Right cardiac atrium (tissue), 5 donors: ENCODE measurements at regions not wholly inside any gene's neighbourhood (a gene's known extent, or its start where the extent isn't known, plus 50 kb on each side); places are given as distances from the start of the nearest gene placed in this dataset.

Experiments
- ATAC-seq, 2 donors: fragments of 200-7000 bp; cut with Tn5 transposase; one replicate each; pipeline versions ENCODE4 v1.8.0 to v1.9.1; 2020; ENCODE audit warnings: moderate library complexity in 2 of 2, mild to moderate bottlenecking in 1 of 2
- DNase-seq, 3 donors: peaks; one replicate each; pipeline ENCODE4 v3.0.0-alpha.2; 2020
- H3K27ac ChIP-seq: one replicate; pipeline ENCODE4 v1.5.1; 2013; ENCODE audit warnings: mild to moderate bottlenecking, low read length, control low read depth, moderate library complexity
- H3K27me3 ChIP-seq: one replicate; pipeline ENCODE4 v1.6.1; 2013; ENCODE audit not compliant: control insufficient read depth, insufficient read depth
- H3K4me1 ChIP-seq: one replicate; pipeline ENCODE4 v1.6.1; 2013; ENCODE audit warnings: low read length; ENCODE audit not compliant: control insufficient read depth, insufficient read depth
- H3K4me3 ChIP-seq: one replicate; pipeline ENCODE4 v1.5.1; 2013; ENCODE audit warnings: low read length, control low read depth
- H3K9me3 ChIP-seq: one replicate; pipeline ENCODE4 v1.6.1; 2013; ENCODE audit warnings: low read length; ENCODE audit not compliant: control insufficient read depth
- WGBS: extraction: QIAGEN DNeasy Blood & Tissue Kit; methylation state at CpG from one replicate; pipeline ENCODE4 v1.1.7; 2013; 5-methylcytosine and 5-hydroxymethylcytosine counted together
- intact Hi-C, 4 donors: fragments of 100-400 bp; cut with DNase I; formaldehyde crosslinking; loops; one replicate each; pipeline versions ENCODE4 v1.11.0 to v1.14.0; 2022 to 2023
- donor health status: healthy with polysubstance abuse.
- donor health status: DM: no; HTN: yes; CAD: no.
- donor health status: DM: no; HTN: no; CAD: no.
- donor health status: DM: no; HTN: yes; CAD: no; lungs with severe emphysema.
- donor health status: DM: yes; HTN: yes; CAD: no.

- WGBS, result 90% methylated on average over 5 of the region's 5 CpGs
- intact Hi-C loops, result no loop called here
- H3K4me1 ChIP-seq, result no peaks in the 10 kb centered on the region
- no peak overlapping the region for H3K4me3 ChIP-seq
- H3K9me3 ChIP-seq, result no peaks in the 10 kb centered on the region
- H3K27ac ChIP-seq, result no peak overlapping the region
- DNase-seq, result no peak
- H3K27me3 ChIP-seq, result no peaks in the 10 kb centered on the region
- no peak for ATAC-seq
These were observed 239.8 kb upstream of the MYT1L start for GRCh38 chr2:2570871-2571270.

GRCh38 chr2:2570360-2570759 is 239.3 kb upstream of the MYT1L start:
- ATAC-seq, result no peak
- intact Hi-C loops, result no loop called here
- Histone ChIP-seq H3K4me1 (no peaks in the 10 kb centered on the region), H3K27ac (no peak overlapping the region), H3K9me3 (no peaks in the 10 kb centered on the region), H3K27me3 (no peaks in the 10 kb centered on the region), H3K4me3 (no peak overlapping the region)
- no peak for DNase-seq
- 87% methylated on average over 11 of the region's 11 CpGs for WGBS

- Histone ChIP-seq H3K27ac (no peak overlapping the region), H3K4me3 (no peak overlapping the region), H3K27me3 (no peaks in the 10 kb centered on the region), H3K9me3 (no peaks in the 10 kb centered on the region), H3K4me1 (no peaks in the 10 kb centered on the region)
- intact Hi-C loops, result no loop called here
- ATAC-seq (no peak), DNase-seq (no peak)
- 55% methylated on average over 4 of the region's 4 CpGs for WGBS
These were observed 238.8 kb upstream of the MYT1L start for GRCh38 chr2:2569836-2570235.

GRCh38 chr2:2569306-2569705 is 238.2 kb upstream of the MYT1L start:
- ATAC-seq (no peak), DNase-seq (no peak)
- intact Hi-C loops, result no loop called here
- no peak overlapping the region for H3K4me3 ChIP-seq
- H3K4me1 ChIP-seq, result no peaks in the 10 kb centered on the region
- no peak overlapping the region for H3K27ac ChIP-seq
- H3K9me3 ChIP-seq, result no peaks in the 10 kb centered on the region
- H3K27me3 ChIP-seq, result no peaks in the 10 kb centered on the region
- 83% methylated on average over 11 of the region's 11 CpGs for WGBS

- Histone ChIP-seq H3K9me3 (no peaks in the 10 kb centered on the region), H3K27me3 (no peaks in the 10 kb centered on the region), H3K4me1 (no peaks in the 10 kb centered on the region), H3K27ac (no peak overlapping the region), H3K4me3 (no peak overlapping the region)
- intact Hi-C loops, result no loop called here
- ATAC-seq, result no peak
- WGBS, result 94% methylated on average over 9 of the region's 9 CpGs
- no peak for DNase-seq
These were observed 237.3 kb upstream of the MYT1L start for GRCh38 chr2:2568411-2568810.

- no peak overlapping the region for H3K4me3 ChIP-seq
- DNase-seq, result no peak
- no peaks in the 10 kb centered on the region for H3K4me1 ChIP-seq
- ATAC-seq, result no peak
- no peak overlapping the region for H3K27ac ChIP-seq
- intact Hi-C loops, result no loop called here
- 75% methylated on average over 15 of the region's 15 CpGs for WGBS
- H3K27me3 ChIP-seq, result no peaks in the 10 kb centered on the region
- no peaks in the 10 kb centered on the region for H3K9me3 ChIP-seq
These were observed 236.7 kb upstream of the MYT1L start for GRCh38 chr2:2567776-2568175.

GRCh38 chr2:2566396-2567323 is 235.6 kb upstream of the MYT1L start:
- ATAC-seq (no peak), DNase-seq (no peak)
- Histone ChIP-seq H3K4me1 (no peaks in the 10 kb centered on the region), H3K9me3 (no peaks in the 10 kb centered on the region), H3K27ac (no peak overlapping the region), H3K4me3 (no peak overlapping the region), H3K27me3 (no peaks in the 10 kb centered on the region)
- WGBS, result 87% methylated on average over 26 of the region's 26 CpGs
- intact Hi-C loops, result no loop called here

GRCh38 chr2:2565671-2566070 is 234.6 kb upstream of the MYT1L start:
- no peak overlapping the region for H3K27ac ChIP-seq
- intact Hi-C loops, result no loop called here
- no peak overlapping the region for H3K4me3 ChIP-seq
- no peaks in the 10 kb centered on the region for H3K27me3 ChIP-seq
- H3K4me1 ChIP-seq, result no peaks in the 10 kb centered on the region
- 88% methylated on average over 16 of the region's 16 CpGs for WGBS
- DNase-seq (no peak), ATAC-seq (no peak)
- H3K9me3 ChIP-seq, result no peaks in the 10 kb centered on the region

GRCh38 chr2:2564300-2565078 is 233.4 kb upstream of the MYT1L start:
- no peak for ATAC-seq
- no peak overlapping the region for H3K27ac ChIP-seq
- H3K4me3 ChIP-seq, result no peak overlapping the region
- DNase-seq, result no peak
- H3K27me3 ChIP-seq, result no peaks in the 10 kb centered on the region
- intact Hi-C loops, result no loop called here
- no peaks in the 10 kb centered on the region for H3K4me1 ChIP-seq
- H3K9me3 ChIP-seq, result no peaks in the 10 kb centered on the region
- 62% methylated on average over 24 of the region's 24 CpGs for WGBS

- no peak for ATAC-seq
These were observed 232.3 kb upstream of the MYT1L start for GRCh38 chr2:2563309-2563860.

GRCh38 chr2:2562867-2563266 is 231.8 kb upstream of the MYT1L start:
- DNase-seq (no peak), ATAC-seq (no peak)
- no peaks in the 10 kb centered on the region for H3K9me3 ChIP-seq
- no peaks in the 10 kb centered on the region for H3K27me3 ChIP-seq
- WGBS, result 61% methylated on average over 5 of the region's 5 CpGs
- H3K4me3 ChIP-seq, result no peak overlapping the region
- intact Hi-C loops, result no loop called here
- H3K4me1 ChIP-seq, result no peaks in the 10 kb centered on the region
- H3K27ac ChIP-seq, result no peak overlapping the region

More at GRCh38 chr2:2563309-2563860, 232.3 kb upstream of the MYT1L start:
- Histone ChIP-seq H3K27ac (no peak overlapping the region), H3K4me3 (no peak overlapping the region), H3K4me1 (no peaks in the 10 kb centered on the region), H3K27me3 (no peaks in the 10 kb centered on the region), H3K9me3 (no peaks in the 10 kb centered on the region)
- intact Hi-C loops, result no loop called here
- WGBS, result 73% methylated on average over 8 of the region's 8 CpGs
- no peak for DNase-seq
